NT2/D1 (cell line): ENCODE measurements at regions not wholly inside any gene's neighbourhood (a gene's known extent, or its start where the extent isn't known, plus 50 kb on each side); places are given as distances from the start of the nearest gene placed in this dataset.

Experiments
- DNase-seq: peaks from one replicate; pipeline ENCODE4 v3.0.0-alpha.2; 2011; ENCODE audit warnings: low read depth, low spot score
- H3K27me3 ChIP-seq: 2 replicates; pipeline ENCODE4 v1.6.0; 2011; ENCODE audit warnings: mild to moderate bottlenecking; ENCODE audit not compliant: insufficient read length, insufficient read depth
- H3K36me3 ChIP-seq: 2 replicates; pipeline ENCODE4 v1.6.1; 2011; ENCODE audit warnings: mild to moderate bottlenecking, low read length, mixed read lengths; ENCODE audit not compliant: insufficient read depth, insufficient read length
- H3K4me1 ChIP-seq: 2 replicates; pipeline ENCODE4 v1.5.1; 2011; ENCODE audit not compliant: insufficient read depth, insufficient read length
- H3K4me3 ChIP-seq: 2 replicates; pipeline ENCODE4 v1.5.1; 2011; ENCODE audit warnings: low read depth; ENCODE audit not compliant: insufficient read length
- H3K9ac ChIP-seq: 2 replicates; pipeline ENCODE4 v1.6.0; 2011; ENCODE audit warnings: low read depth; ENCODE audit not compliant: insufficient read length
- H3K9me3 ChIP-seq: 2 replicates; pipeline ENCODE4 v1.5.1; 2011; ENCODE audit warnings: mild to moderate bottlenecking, low read length; ENCODE audit not compliant: insufficient read depth
- SUZ12 ChIP-seq: IDR thresholded peaks from 2 replicates; pipeline ENCODE4 v1.6.1; 2011; ENCODE audit not compliant: insufficient read length, insufficient read depth; ENCODE audit errors: extremely low read depth
- YY1 ChIP-seq: IDR thresholded peaks from 2 replicates; pipeline ENCODE4 v1.6.1; 2011; ENCODE audit not compliant: insufficient read length, insufficient read depth
- ZNF274 ChIP-seq: IDR thresholded peaks from 2 replicates; pipeline ENCODE4 v1.6.1; 2011; ENCODE audit warnings: mild to moderate bottlenecking, low read depth, low read length

DNA sequence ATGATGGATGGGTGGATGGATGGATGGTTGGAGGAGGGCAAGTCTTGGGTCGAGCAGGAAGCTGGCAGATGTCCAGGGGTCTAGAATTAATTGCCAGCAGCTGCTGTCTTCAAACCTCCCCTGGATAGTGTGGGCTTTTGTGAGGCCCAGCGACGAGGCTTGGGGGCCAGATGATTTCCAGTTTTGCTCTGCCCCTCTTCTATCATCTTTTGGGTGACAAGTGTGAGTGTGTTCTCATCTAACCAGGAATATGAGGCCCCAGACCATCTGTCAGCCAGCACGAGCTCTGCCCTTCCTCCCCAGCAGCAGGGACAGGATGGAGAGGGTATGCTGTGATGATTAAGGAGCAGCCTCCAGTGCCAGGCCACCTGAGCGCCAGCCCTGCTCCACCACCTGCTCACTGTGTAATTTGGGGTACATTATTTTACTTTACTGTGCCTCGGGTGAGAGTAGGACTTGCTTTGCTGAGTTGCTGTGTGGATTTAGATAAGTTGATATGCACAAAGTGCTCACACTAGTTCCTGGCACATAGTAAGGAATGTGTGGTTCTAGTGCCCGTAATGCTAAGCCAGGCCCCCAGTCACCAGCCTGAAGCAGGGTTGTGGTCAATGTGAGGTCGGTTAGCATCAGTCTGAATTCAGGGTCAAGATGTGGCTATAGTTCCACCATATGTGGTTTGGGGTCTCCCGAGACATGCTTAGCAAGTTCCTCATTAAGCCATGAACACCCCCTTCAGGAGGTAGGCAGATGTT is 251.1 kb downstream of the CYP26B1 start:
- no peak overlapping the region for H3K4me3 ChIP-seq
- H3K36me3 ChIP-seq, result no peaks in the 10 kb centered on the region
- H3K27me3 ChIP-seq, result no peaks in the 10 kb centered on the region
- TF ChIP-seq YY1, result no peak
- TF ChIP-seq SUZ12, result no peak
- no peak for TF ChIP-seq ZNF274
- H3K9me3 ChIP-seq, result no peaks in the 10 kb centered on the region
- H3K9ac ChIP-seq, result no peak overlapping the region
- DNase-seq, result no peak
- H3K4me1 ChIP-seq, result no peaks in the 10 kb centered on the region

DNA sequence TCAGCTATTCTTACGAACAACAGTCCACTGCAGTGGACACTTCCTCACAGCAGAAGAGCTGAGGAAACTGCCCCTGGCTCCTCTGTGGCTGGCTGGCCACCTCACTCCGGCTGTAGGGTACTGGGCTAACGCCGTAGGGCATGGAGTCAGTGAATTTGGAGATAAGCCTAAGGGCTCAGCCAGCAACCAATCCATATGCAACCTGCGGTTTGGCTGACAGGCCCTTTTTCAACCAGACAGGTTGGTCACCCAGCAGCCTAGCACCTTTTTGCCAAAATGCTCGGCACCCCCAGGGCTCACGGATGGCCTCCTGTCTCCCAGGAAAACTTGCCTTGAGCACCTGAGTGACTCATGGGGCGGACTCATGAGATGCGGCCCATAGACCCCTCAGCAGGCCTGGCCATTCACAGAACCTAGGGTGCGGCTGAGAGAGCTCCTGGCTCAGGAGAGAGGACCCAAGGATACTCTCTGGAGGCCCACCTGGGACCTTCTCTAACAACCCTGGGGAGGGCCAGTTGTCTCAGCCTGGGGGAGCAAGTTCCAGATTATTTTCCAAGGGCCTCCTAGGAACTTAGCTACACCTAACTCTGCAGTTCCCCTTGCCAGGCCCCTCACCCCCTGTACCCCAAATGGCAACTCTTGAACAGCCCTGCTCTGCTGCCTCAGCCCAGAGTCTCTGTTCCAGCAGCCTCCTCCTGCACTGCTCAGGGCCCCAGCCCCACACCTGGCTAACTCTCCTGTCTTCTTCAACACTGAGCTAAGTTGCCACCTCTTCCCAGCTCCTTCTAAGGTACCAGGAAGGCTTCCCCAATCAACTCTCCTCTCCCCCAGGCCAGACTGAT is 252.1 kb downstream of the CYP26B1 start:
- Histone ChIP-seq H3K4me1 (no peaks in the 10 kb centered on the region), H3K4me3 (no peak overlapping the region), H3K9ac (no peak overlapping the region), H3K9me3 (no peaks in the 10 kb centered on the region), H3K36me3 (no peaks in the 10 kb centered on the region), H3K27me3 (no peaks in the 10 kb centered on the region)
- TF ChIP-seq YY1 (no peak), SUZ12 (no peak), ZNF274 (no peak)
- no peak for DNase-seq

DNA sequence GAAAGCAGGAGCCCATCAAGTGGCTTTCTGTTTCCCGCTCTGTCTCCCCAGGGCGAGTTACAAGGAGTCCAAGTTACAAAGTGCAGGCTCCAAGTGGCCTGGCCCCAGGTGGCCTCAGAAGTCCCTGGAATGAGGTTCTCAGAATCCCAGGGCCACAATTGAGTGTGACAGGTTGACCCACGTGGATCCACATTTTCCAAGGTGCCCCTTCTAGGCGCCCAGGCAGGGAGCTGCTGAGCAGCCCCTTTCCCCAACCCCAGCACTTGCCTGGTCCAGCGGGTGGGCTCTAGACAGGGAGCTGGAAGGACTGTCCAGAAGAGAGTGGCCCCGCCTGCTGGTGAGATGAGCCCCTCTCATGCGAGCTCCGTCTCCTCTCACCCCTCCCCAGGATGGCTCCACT is 253.4 kb downstream of the CYP26B1 start:
- H3K27me3 ChIP-seq, result no peaks in the 10 kb centered on the region
- no peaks in the 10 kb centered on the region for H3K4me1 ChIP-seq
- H3K9me3 ChIP-seq, result no peaks in the 10 kb centered on the region
- no peak for TF ChIP-seq SUZ12
- no peak for TF ChIP-seq ZNF274
- TF ChIP-seq YY1, result no peak
- H3K4me3 ChIP-seq, result no peak overlapping the region
- no peak overlapping the region for H3K9ac ChIP-seq
- no peak for DNase-seq
- H3K36me3 ChIP-seq, result no peaks in the 10 kb centered on the region

DNA sequence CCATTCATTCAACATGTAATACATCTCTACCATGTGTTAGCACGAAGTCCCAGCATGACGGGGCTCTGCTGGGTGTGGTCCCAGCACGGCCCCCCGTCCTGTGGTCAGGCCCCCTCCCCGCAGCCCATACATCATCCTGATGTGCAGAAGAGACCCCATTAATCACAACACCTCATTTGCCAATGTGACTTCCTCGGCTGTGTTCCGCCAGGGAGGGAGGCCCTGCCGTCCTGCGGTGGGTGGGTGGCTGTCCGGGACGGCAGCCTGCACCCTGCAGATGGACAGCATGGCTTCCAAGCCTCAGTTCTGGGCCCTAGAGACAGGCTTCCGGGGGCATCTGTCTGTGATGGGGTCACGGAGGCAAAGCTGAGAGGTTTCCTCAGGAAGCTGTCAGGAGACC is 254.0 kb downstream of the CYP26B1 start:
- no peaks in the 10 kb centered on the region for H3K36me3 ChIP-seq
- no peak overlapping the region for H3K9ac ChIP-seq
- H3K27me3 ChIP-seq, result no peaks in the 10 kb centered on the region
- no peak overlapping the region for H3K4me3 ChIP-seq
- no peaks in the 10 kb centered on the region for H3K4me1 ChIP-seq
- DNase-seq, result no peak
- no peak for TF ChIP-seq ZNF274
- no peak for TF ChIP-seq SUZ12
- TF ChIP-seq YY1, result no peak
- no peaks in the 10 kb centered on the region for H3K9me3 ChIP-seq

DNA sequence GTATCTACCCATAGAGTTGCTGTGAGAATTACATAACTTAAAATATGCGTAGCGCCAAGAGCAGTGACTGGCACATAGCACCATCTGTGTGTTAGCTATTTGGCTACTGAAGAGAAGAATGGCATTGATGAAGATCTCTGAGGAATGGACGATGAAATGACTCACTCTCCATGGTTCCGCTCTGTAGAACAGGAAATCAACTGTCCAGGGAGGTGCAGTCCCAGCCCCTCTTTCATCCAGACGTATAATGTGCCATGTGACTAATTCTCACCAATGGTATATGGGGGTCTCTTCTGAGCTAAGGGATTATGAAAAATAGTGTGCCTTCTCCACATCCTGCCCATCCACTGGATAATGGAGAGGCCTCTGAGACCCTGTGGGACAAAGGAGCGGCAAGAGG is 254.8 kb downstream of the CYP26B1 start:
- no peak for DNase-seq
- no peaks in the 10 kb centered on the region for H3K4me1 ChIP-seq
- TF ChIP-seq YY1 (no peak), ZNF274 (no peak), SUZ12 (no peak)

DNA sequence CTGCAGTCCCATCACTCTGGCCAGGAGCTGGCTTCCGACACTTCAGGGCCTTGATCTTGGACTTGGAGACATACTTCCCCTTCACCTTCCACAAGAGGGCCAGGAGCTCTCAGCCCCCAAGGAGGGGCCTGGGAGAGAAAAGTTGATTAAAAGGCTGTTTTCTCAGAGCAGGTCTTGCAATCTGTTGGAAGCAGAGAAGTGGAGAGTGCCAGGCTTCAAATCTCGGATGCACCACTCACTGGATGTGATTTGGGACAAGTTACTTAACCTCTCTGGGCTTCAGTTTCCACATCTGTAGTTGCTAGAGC is 255.3 kb downstream of the CYP26B1 start:
- Histone ChIP-seq H3K4me3 (no peak overlapping the region), H3K27me3 (no peaks in the 10 kb centered on the region), H3K4me1 (no peaks in the 10 kb centered on the region), H3K9ac (no peak overlapping the region), H3K36me3 (no peaks in the 10 kb centered on the region), H3K9me3 (no peaks in the 10 kb centered on the region)
- TF ChIP-seq SUZ12, result no peak
- no peak for DNase-seq

More for the DNA sequence above, 254.8 kb downstream of the CYP26B1 start:
- no peaks in the 10 kb centered on the region for H3K9me3 ChIP-seq
- H3K9ac ChIP-seq, result no peak overlapping the region
- no peaks in the 10 kb centered on the region for H3K36me3 ChIP-seq
- no peaks in the 10 kb centered on the region for H3K27me3 ChIP-seq
- H3K4me3 ChIP-seq, result no peak overlapping the region

DNA sequence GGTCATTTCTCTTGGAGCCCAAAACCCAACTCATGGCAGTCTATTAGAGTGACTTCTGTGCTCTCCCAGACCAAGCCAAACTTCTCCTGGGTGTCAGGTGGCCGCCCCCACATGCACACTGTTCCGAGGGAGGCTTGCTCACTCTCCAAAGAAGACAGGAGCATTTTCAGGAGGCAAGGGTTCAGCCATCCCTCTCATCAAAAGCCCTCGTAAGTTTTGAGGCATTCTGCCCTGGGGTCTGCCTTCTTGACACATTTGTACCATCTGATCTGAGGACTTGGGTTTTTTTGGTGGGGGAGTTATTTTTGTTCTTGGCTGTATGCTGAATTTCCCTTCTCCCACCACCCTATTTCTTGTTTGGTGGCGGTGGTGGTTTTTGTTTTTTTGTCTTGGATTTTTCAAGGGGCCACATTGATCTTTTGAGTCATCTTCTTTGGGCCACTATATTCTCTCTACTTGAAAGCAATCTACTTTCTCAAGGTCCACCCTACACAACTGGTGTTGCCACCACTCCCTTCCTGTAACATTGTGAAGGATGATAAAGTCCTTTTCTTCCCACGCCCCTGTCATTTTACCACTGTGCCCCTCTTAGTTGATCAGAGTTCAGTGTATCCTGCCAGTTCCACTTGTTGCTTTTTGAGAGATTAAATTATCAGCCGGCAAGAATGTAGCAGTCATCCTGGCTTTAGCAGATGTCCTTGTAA is 255.8 kb downstream of the CYP26B1 start:
- no peak for TF ChIP-seq ZNF274
- no peak for TF ChIP-seq SUZ12
- no peak for TF ChIP-seq YY1
- H3K36me3 ChIP-seq, result no peaks in the 10 kb centered on the region
- no peaks in the 10 kb centered on the region for H3K27me3 ChIP-seq
- no peaks in the 10 kb centered on the region for H3K4me1 ChIP-seq
- H3K9ac ChIP-seq, result no peak overlapping the region
- no peaks in the 10 kb centered on the region for H3K9me3 ChIP-seq
- no peak for DNase-seq
- H3K4me3 ChIP-seq, result no peak overlapping the region
